ENCODE measurements at regions not wholly inside any gene's neighbourhood (a gene's known extent, or its start where the extent isn't known, plus 50 kb on each side); places are given as distances from the start of the nearest gene placed in this dataset.
"Not testable (repeated sequence)": the region's sequence is repeated elsewhere in the genome, so short reads cannot be mapped to it uniquely, and the experiment has no call there.

- no peak for DNase-seq
These were observed 659.9 kb downstream of the LTN1 start for GRCh38 chr21:28332796-28333195.

GRCh38 chr21:28325618-28326017, 667.1 kb downstream of the LTN1 start:
- no peak for DNase-seq

- no peak for DNase-seq
These were observed 668.0 kb downstream of the LTN1 start for GRCh38 chr21:28324690-28325089.

- DNase-seq, result no peak
These were observed 675.3 kb downstream of the LTN1 start for GRCh38 chr21:28317177-28317950.

- no peak for DNase-seq
These were observed 681.1 kb downstream of the LTN1 start for GRCh38 chr21:28311411-28312190.

- DNase-seq, result no peak
These were observed 682.0 kb downstream of the LTN1 start for GRCh38 chr21:28310711-28311110.

- no peak for DNase-seq
These were observed 682.4 kb downstream of the LTN1 start for GRCh38 chr21:28310171-28310685.

GRCh38 chr21:28309596-28309995, 683.1 kb downstream of the LTN1 start:
- DNase-seq, result no peak

- DNase-seq, result no peak
These were observed 684.2 kb downstream of the LTN1 start for GRCh38 chr21:28308516-28308915.

GRCh38 chr21:28299946-28300345, 692.7 kb downstream of the LTN1 start:
- DNase-seq, result no peak

GRCh38 chr21:28298251-28298672, 694.4 kb downstream of the LTN1 start:
- DNase-seq, result no peak

- peak; percentile 19 for DNase-seq
These were observed 698.6 kb downstream of the LTN1 start for GRCh38 chr21:28294051-28294450.

- DNase-seq, result peak; percentile 58
These were observed 708.8 kb downstream of the LTN1 start for GRCh38 chr21:28283641-28284490.

GRCh38 chr21:28282833-28283232, 709.8 kb downstream of the LTN1 start:
- no peak for DNase-seq

GRCh38 chr21:28281357-28281756, 711.3 kb downstream of the LTN1 start:
- not testable (repeated sequence) for DNase-seq

GRCh38 chr21:28280611-28281010, 712.1 kb downstream of the LTN1 start:
- DNase-seq, result no peak

- DNase-seq, result no peak
These were observed 715.4 kb downstream of the LTN1 start for GRCh38 chr21:28277324-28277723.

- no peak for DNase-seq
These were observed 720.2 kb downstream of the LTN1 start for GRCh38 chr21:28272272-28272992.

- no peak for DNase-seq
These were observed 723.5 kb downstream of the LTN1 start for GRCh38 chr21:28269173-28269572.

- DNase-seq, result no peak
These were observed 724.0 kb downstream of the LTN1 start for GRCh38 chr21:28268685-28269084.

- DNase-seq, result no peak
These were observed 725.2 kb downstream of the LTN1 start for GRCh38 chr21:28267449-28267848.

GRCh38 chr21:28266061-28266460, 726.6 kb downstream of the LTN1 start:
- DNase-seq, result no peak

All from amniotic stem cell (primary cell).